Activated CD8-positive, alpha-beta memory T cell treated with anti-CD3 and anti-CD28 coated beads, Interleukin-2, amount 50 U/mL, for 4 hours (primary cell): ENCODE measurements at regions not wholly inside any gene's neighbourhood (a gene's known extent, or its start where the extent isn't known, plus 50 kb on each side); places are given as distances from the start of the nearest gene placed in this dataset.
"Not testable (repeated sequence)": the region's sequence is repeated elsewhere in the genome, so short reads cannot be mapped to it uniquely, and the experiment has no call there.

Experiments used
- DNase-seq: peaks from one replicate; pipeline ENCODE4 v3.0.0-alpha.2; 2020

DNA sequence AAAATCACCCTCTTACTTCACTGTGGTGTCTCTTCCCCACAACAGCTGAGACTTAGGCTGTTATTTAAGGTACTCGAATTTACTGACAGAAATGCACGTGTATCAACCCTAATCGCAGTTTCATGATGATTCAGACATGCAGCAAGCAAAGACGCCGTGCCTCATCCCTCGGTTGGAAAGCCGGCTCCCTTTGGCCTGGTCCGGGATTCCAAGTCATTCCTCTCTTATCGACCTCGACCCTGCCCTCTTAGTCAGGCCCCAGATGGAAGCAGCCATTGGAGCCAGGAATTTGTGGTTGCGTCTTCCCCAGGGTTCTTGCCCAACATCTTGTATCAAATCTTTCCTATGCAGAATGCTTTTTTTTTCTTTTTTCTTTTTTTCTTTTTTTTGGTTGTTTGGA lies 229.5 kb downstream of the GATA3 start:
- no peak for DNase-seq

DNA sequence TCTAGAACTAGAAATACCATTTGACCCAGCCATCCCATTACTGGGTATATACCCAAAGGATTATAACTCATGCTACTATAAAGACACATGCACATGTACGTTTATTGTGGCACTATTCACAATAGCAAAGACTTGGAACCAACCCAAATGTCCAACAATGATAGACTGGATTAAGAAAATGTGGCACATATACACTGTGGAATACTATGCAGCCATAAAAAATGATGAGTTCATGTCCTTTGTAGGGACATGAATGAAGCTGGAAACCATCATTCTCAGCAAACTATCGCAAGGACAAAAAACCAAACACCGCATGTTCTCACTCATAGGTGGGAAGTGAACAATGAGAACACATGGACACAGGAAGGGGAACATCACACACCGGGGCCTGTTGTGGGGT lies 231.5 kb downstream of the GATA3 start:
- DNase-seq = not testable (repeated sequence)

DNA sequence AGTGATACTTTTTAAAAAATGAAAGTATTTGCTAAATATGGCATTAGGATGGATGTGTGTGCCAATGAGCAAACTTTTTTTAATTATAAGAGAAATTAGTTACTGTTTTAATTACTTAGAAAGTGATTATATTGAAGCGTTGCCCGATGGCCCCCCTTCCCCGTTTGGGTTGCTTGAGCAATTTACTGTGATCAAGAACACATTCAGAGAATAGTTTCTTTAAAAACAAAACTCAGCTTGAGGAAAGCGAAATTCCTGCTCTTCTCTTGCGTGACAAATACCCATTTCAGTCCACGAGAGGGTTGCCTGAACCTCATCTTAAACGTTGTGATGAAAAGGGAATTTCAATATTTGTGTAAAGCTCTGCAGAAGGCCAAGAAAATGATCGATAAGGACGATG lies 234.1 kb downstream of the GATA3 start:
- DNase-seq = no peak

DNA sequence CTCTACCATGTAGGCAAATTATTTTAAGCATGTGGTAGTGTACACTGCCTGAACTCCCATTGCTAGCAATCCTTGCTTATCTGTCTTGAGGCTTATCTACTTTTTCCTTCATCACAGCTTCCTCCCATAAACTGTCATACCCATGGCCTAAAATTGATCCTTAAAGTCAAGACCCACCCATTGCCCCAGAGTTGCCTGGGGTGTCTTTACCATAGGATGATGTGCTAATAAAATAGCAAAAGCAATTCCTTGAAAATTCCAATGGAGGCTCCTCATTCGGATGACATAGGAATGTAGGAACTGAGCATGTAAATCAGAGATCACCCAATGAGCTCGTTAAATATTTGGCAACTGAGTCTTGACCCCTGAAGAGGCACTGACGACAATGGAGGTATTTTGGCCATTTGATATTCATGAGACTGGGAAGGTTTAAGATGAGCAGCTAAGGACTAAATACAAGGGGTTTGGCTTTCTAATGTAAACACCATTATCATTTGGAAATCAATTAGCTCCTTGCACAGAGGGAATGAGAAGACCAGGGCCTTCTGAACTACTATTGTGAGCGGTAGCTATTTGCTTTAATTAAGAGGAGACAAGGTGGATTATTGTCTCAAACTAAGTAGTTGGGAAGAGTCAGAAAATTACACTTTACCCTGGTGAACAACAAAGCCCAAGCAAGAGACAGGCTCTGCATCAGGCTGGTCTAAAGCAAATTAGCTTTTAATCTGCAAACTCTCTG lies 234.9 kb downstream of the GATA3 start:
- no peak for DNase-seq

DNA sequence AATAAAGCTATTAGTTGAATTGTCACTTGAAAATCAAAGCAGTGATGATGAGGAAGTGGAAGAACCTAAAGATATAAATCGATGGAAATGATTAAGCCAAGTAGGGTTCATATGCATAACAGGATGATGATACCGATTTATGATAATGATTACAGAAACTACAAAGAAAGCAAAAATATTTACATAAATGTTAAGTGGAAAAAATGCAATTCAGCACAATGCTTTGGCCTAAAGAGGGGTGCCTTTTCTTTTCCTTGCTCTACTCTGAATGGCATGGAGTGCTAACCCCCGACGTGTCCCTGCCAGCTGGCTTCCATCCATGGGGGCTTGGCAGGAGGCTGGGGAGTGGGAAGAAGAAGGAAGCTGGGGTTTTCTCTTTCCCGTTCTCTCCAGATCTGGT lies 240.3 kb downstream of the GATA3 start:
- no peak for DNase-seq

DNA sequence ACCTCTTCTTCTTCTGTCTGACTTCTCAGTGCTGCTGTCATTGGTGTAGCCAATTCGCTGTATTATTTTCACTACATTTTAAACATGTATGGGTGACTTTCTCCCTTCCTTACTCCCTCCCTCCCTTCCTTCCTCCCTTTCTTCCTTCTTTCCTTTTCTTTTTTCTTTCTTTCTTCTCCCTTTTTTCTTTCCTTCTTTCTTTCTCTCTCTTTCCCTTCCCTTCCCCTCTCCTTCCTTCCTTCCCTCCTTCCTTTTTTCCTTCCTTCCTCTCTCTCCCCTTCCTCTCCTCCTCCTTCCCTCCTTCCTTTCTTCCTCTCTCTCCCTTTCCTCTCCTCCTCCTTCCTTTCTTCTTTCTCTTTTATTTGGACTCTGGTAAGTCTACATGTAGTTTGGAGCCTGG lies 240.8 kb downstream of the GATA3 start:
- no peak for DNase-seq

DNA sequence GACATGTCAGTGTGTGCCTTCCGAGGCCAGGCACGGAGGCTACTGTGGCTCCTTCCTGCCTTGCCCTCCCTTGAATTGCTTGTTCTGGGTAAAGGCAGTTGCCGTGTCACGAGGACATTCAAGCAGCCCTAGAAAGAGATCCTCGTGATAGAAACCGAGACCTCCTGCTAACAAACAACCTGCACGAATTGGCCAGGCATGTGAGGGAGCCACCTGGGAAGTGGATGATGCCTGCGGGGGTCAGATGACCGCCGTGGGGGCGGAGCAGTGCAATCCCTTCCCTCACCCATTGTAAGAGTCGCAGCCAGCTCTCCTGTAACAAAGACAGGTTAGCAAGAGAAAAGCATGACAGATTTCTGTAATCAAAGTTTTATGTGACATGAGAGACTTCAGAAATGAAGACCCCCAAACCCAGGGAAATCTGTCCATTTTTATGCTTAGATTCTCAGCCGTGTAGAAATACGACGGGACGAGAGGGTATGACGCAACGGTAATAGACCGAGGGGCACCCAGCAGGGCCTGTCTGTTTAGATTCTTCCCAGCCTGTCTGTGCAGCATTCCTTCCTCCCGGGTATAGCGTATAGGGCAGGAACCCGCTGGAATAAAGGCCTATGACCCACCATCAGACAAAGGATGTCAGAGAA lies 241.7 kb downstream of the GATA3 start:
- no peak for DNase-seq

DNA sequence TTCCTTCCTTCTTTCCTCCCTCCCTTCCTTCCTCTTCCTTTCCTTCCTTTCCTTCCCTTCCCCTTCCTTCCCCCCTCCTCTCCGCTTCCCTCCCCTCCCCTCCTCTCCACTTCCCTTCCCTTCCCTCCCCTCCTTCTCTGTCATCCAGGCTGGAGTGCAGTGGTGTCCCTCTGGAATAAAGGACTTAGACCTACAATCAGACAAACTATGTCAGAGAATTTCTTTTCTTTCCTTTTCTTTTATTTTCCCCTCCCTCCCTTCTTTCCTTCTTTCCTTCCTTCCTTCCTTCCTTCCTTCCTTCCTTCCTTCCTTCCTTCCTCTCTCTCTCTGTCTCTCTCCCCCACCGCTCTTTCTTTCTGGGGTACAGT lies 242.2 kb downstream of the GATA3 start:
- DNase-seq = no peak

DNA sequence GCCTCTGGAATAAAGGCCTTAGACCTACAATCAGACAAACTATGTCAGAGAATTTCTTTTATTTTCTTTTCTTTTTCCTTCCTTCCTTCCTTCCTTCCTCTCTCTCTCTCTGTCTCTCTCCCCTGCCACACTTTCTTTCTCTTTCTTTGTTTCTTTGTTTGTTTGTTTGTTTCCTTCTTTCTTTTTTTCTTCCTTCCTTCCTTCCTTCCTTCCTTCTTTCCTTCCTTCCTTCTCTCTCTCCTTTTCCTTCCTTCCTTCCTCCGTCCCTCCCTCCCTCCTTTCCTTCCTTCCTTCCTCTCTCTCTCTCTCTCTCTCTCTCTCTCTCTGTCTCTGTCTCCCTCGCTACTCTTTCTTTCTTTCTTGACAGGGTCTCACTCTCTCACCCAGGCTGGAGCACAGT lies 242.6 kb downstream of the GATA3 start:
- no peak for DNase-seq

DNA sequence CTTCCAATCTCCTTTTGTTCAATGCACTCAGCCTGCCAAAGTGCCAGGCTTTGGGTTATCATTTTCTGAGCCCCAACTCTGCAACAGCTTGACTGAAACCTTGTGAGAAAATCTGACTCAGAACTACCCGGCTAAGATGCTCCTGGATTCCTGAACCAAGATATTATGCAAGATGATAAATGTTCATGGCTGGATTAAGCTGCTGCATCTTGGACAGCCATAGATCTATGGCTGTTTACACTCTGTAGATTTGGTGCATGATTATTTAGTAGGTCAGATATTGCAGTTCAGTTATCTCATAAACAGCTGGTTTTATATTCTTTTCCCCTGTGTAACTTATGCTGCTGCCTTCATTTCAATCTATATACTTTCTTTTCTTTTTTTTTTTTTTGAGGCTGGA lies 243.5 kb downstream of the GATA3 start:
- no peak for DNase-seq

DNA sequence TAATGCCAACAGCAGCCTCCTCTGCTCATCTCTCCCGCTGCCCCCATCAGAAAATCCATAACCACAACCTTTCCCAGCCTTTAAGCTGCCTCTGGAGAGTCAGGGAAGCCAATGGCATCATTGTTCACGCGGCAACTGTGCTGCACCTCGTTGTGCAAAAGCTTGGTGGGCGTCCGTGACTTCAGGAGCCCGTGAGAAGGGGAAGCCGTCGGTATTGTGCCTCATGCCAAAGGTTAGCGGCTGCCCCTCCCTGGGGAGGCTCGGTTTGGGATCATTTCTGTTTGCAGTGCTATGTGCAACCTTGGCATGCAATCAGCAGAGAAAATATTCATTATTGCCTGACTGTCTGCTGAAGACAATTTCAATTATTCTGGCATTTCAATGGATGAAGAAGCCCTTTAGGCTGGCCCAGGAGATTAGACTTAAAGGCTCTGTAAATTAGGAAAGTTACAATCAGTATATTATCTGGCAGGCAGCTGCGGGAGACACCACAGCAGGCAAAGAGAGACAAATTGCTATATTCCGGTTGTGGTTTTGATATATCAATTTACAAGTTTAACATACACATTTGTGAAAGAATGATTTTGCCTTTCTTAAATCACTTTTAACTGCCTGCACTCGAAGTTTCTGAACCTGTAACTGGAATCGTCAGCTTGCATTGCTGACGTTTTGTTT lies 244.5 kb downstream of the GATA3 start:
- no peak for DNase-seq

DNA sequence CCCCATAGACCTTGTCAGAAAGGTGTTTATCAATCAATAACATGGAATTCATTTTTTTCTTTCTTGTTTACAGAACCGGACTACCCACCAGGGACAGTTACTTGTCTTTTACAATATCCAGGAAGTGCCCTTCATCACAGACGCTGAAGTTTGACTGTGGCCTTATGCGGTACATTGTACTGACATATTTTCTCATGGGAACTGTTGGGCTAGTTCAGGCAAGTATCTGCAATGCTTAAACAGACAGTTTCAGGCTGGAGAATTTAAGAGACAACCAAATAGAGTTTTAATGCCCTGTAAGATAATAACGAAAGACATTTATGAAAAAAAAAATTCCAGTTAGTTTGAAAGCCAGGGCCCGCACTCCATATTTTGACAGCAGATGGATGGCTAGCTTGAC lies 246.4 kb downstream of the GATA3 start:
- DNase-seq = no peak

DNA sequence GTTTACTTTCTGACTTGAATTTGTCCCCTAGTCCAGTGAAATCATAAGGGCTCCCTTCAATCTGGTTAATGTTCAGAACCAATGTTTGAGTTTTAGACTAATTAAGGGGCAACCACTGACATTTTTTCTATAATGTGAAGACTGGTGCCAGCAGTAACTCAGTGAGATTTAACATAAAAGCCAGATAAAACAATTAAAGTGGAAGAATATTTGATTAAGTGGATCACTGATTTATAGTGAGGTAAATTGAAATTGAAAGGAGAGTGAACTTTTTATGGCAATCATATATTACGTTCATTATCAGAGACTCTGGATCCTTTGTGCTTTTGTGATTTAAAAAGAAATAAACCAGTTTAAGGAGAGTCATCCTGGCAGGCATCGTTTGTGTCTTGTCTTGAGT lies 246.8 kb downstream of the GATA3 start:
- no peak for DNase-seq

DNA sequence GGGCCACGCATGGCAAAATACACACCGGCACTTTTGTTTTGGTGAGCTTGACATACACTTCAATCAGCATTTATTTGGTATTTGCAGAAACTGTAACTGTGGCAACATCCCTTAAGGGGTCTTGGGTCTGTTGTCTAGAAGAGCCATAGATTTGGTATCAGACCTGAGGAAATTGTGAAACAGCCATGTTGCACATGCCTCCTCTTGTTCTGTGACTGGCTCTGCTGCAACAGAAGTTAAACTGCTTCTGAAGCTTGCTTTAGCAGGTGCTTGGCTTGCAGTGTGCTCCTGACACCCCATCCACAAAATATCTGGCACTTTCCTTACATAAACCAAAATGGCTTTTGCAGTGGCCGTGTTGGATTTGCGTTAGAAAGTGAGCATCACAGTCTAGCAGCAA lies 247.3 kb downstream of the GATA3 start:
- DNase-seq = no peak

DNA sequence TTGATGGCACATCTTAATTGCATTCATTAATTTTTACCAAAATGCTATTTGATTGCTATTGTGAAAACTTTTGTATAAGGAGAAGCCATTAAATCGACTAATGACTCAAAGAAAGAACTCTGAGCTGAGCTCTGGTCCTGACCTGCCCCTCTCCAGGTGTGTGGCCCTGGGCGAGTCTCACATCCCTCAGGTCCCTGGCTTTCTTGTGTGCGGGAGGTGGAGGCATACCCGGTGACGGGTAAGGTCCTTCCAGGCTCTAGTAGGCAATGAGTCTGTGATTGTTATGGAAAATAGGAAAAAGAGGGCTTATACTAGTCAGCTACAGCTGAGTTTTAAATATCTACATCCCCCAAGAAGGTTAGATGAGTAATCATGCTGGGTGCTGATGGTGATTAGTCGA lies 248.1 kb downstream of the GATA3 start:
- DNase-seq = no peak

DNA sequence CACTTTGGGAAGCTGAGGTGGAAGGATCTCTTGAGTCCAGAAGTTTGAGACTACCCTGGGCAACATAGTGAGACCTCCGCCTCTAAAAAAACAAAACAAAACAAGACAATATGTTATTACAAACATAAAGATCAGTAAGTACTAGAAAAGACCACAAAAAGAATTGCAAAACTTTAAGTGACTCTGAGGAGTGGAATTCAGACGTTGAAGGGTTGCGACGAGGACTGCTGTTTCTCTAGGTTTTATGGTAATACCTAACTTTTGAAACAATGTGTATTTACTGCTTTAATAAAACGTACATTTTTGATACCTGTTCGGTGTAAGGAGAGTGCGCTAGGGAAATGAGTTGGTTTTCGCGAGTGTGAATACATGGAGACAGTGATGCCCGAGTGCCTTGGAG lies 250.4 kb downstream of the GATA3 start:
- no peak for DNase-seq

DNA sequence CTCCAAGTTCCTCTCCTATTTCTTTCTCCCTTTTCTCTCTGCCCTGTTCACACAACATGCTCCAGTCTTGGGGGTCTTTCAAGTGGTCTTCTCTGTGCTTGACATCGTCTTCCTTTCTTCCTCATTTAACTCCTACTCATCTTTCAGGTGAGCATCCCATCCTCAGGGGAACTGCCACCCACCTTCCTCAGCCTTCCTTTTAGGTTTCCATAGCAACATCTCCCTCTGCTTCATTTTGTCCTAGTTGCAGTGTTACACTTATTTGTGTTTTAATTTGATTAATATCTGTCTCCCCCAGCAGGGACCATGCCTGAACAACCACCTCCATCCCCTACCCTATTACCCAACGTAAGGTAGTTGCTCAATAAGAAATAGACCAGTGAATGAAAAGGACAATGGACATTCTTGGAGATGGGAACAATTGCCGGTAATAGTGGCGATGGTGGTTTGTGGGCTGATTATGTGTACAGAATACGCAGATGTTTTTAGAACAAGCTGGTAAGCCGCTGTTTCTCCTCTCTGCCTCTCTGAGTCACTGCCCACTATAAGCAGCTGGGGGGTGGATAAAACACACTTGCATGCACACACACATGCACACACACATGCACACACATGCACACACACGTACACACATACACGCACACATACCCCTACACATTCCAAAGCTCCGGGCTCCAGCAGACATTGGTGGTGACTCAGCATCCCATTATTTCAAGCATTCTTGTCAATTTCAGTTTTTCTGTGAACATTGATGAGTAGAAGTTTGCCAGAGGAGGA lies 251.6 kb downstream of the GATA3 start:
- DNase-seq = no peak

DNA sequence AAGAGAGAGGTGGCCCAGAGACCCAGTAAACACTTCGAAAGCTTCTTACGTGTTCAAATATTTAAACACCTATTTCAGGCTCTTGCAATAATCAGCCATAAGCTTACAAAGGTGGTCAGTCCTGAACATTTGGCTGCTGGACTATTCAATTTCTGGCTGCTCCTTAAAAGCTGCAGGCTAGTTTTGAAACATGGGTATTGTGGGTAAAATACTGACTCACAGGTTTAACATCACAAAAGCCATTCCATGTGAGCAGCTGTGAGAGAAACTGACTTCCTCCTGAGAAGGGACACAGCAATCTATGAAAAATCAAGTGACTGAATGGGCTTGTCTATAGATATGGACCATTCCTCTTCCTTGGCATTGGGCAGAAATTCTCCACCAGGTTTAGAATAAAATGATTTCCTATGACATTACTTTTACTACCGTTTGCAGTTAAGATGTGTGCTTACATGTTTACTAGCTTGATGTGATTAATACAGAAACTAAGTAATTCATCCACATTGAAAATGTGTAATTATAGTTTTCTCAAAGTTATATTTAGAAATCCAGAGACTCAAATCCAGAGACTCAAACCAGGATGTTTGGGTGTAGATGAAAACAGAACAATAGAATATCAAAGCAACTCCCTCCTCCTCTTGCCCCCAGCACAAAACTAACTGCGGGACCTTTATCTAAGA lies 252.3 kb downstream of the GATA3 start:
- no peak for DNase-seq

DNA sequence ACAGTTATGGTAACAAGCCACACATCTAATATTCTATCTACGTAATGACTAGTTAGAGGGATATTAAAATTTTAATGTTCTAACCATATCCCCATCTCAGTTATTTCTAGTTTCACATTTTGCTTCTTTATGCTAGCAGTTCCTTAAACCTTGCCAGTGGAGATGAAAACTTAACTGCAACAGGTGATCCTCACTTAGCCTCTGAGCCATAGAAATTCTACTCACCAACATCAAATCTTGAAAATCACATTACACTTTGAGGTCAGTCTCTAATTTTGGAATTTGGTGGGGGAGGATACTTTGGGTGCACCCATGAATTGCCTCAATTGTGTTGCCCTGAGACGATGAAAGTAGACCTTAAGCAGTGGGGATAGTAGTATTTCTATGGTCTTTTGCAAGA lies 256.4 kb downstream of the GATA3 start:
- no peak for DNase-seq

DNA sequence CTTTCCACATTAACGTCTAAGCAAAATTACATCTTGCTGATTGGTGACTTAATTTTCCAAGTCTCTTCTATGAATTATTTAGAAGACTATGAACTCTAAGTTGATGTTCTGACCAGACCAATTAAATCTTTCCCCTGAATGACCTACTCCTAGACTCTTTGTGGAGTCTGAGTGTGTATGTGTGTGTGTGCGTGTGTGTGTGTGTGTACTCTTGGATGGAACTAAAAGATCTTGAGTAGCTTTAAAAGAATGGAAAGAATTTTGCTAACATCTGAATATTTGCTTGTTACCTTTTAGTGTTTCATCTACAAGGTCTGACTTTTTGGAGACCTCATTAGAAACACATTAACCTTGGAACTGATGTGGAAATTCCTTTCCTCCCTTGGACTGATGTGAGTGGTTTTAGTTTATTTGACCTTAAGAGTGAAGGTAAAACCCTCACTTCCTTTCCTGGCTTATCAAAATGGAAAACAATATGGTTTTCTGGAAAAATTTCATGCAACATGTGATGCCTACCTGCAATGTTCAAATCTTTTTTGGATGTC lies 257.1 kb downstream of the GATA3 start:
- DNase-seq = no peak

DNA sequence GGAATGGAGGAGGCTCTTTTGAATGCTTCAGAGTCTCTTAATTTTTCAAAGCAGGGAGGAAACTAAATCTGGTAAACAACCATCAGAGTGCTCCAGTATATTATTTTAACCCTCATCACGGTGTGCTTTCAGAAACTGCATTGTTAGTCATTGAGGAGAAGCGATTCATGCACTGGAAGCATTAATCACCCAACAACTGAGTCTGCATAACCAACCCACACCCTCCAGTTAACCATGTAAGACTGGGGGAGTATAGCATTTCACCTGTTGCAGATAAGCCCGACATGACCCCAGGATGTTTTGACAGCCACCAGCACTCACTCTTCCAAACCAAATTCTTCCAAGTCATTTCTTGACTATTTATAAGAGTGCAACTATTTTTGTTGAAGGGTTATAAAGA lies 257.6 kb downstream of the GATA3 start:
- DNase-seq = no peak

DNA sequence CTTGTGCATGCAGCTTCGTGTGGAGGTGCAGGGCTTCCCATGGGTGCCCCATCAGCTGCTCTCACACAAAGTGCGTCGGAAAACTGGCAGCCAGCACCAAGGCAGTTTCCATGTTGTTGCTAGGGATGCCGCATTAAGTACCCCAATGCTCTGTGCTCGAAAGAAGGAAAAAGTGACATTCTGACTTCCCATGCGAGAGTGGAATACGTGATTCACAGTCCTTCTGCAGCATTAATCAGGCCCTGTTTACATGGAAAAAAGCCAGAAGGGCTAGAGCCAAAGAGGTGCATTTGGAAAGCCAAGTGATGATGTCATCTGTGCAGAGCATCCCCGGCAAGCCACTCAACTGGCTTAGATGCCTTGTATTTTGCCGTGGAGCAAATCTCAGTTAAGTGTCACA lies 258.3 kb downstream of the GATA3 start:
- no peak for DNase-seq

DNA sequence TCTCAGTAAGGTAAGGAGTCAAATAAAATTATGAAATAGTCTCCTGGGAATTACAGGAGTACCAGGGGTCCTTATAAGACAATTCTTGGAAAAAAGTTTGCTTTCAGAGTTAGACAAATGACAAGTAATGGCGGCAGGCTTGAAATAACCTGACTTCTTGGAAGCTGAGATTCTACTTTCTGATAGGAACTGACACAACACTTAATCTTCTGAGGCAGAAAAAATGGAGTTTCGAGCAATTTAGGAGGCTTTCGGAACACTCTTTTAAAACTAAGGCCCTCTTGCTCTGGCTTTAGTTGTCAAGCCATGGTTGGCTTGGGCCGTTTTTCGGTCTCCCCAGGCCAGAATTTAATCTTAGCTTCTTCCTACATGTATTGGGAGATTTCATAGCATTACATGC lies 260.0 kb downstream of the GATA3 start:
- no peak for DNase-seq
